Natural killer cell treated with Interleukin-12 subunit alpha and Interleukin-12 subunit beta and Interleukin-15 and Interleukin-18, amount 100 ng/mL, for 72 hours (primary cell): ENCODE measurements at regions not wholly inside any gene's neighbourhood (a gene's known extent, or its start where the extent isn't known, plus 50 kb on each side); places are given as distances from the start of the nearest gene placed in this dataset.

Experiments used
- ATAC-seq, 2 donors: fragments of 150-1000 bp; cut with Tn5 transposase in 1 of 2; sonication (Bioruptor Pico), chemical (Tn5 transposase) in 1 of 2; 2 replicates each; pipeline ENCODE4 v1.10.0; 2021
- DNase-seq: peaks from one replicate; pipeline ENCODE4 v3.0.0; 2022; ENCODE audit warnings: low spot score
- H3K27ac Mint-ChIP-seq, 2 donors: 1 replicate in 1 of 2; 2 replicates in 1 of 2; pipeline ENCODE4 v1.8.0; 2022; ENCODE audit warnings: mixed read lengths in 2 of 2, mild to moderate bottlenecking in 1 of 2, moderate library complexity in 1 of 2
- H3K27me3 Mint-ChIP-seq, 2 donors: 1 replicate in 1 of 2; 2 replicates in 1 of 2; pipeline ENCODE4 v1.8.0; 2022; ENCODE audit warnings: mixed read lengths in 2 of 2
- H3K36me3 Mint-ChIP-seq: one replicate; pipeline ENCODE4 v1.8.0; 2022; ENCODE audit warnings: mixed read lengths
- H3K4me1 Mint-ChIP-seq, 2 donors: 1 replicate in 1 of 2; 2 replicates in 1 of 2; pipeline ENCODE4 v1.8.0; 2022; ENCODE audit warnings: low read depth in 2 of 2, mixed read lengths in 2 of 2, mild to moderate bottlenecking in 1 of 2
- H3K4me3 Mint-ChIP-seq: one replicate; pipeline ENCODE4 v1.8.0; 2022; ENCODE audit warnings: mixed read lengths
- H3K9me3 Mint-ChIP-seq: 2 replicates; pipeline ENCODE4 v1.8.0; 2022; ENCODE audit warnings: mixed read lengths

GRCh38 chr13:81760316-81760715, 1419.4 kb upstream of the SPRY2 start:
- Mint-ChIP-seq H3K9me3 (peaks cover 18% of the 10 kb centered on the region), H3K36me3 (peaks cover 7% of the 10 kb centered on the region), H3K4me1 (no peaks in the 10 kb centered on the region), H3K27ac (no peak overlapping the region), H3K4me3 (no peak overlapping the region), H3K27me3 (no peaks in the 10 kb centered on the region)
- ATAC-seq = no peak
- no peak for DNase-seq

- Mint-ChIP-seq H3K4me3 (no peak overlapping the region), H3K9me3 (peaks cover 19% of the 10 kb centered on the region), H3K27ac (no peak overlapping the region), H3K36me3 (peaks cover 7% of the 10 kb centered on the region), H3K27me3 (no peaks in the 10 kb centered on the region), H3K4me1 (no peaks in the 10 kb centered on the region)
- ATAC-seq (no peak), DNase-seq (no peak)
These were observed 1416.5 kb upstream of the SPRY2 start for GRCh38 chr13:81757348-81757970.

- H3K9me3 Mint-ChIP-seq = peaks cover 14% of the 10 kb centered on the region
- ATAC-seq = no peak
- no peaks in the 10 kb centered on the region for H3K4me1 Mint-ChIP-seq
- H3K36me3 Mint-ChIP-seq = peaks cover 7% of the 10 kb centered on the region
- no peak overlapping the region for H3K4me3 Mint-ChIP-seq
- DNase-seq = no peak
- no peaks in the 10 kb centered on the region for H3K27me3 Mint-ChIP-seq
- no peak overlapping the region for H3K27ac Mint-ChIP-seq
These were observed 1404.5 kb upstream of the SPRY2 start for GRCh38 chr13:81745391-81745790.

GRCh38 chr13:81738364-81738763, 1397.4 kb upstream of the SPRY2 start:
- no peaks in the 10 kb centered on the region for H3K36me3 Mint-ChIP-seq
- H3K4me1 Mint-ChIP-seq = no peaks in the 10 kb centered on the region
- no peak overlapping the region for H3K4me3 Mint-ChIP-seq
- H3K9me3 Mint-ChIP-seq = peaks cover 14% of the 10 kb centered on the region
- no peaks in the 10 kb centered on the region for H3K27me3 Mint-ChIP-seq
- H3K27ac Mint-ChIP-seq = no peak overlapping the region
- DNase-seq (no peak), ATAC-seq (no peak)

- no peak for DNase-seq
- ATAC-seq = no peak
- peaks cover 6% of the 10 kb centered on the region for H3K36me3 Mint-ChIP-seq
- H3K27me3 Mint-ChIP-seq = no peaks in the 10 kb centered on the region
- H3K9me3 Mint-ChIP-seq = peaks cover 22% of the 10 kb centered on the region
- no peak overlapping the region for H3K4me3 Mint-ChIP-seq
- H3K4me1 Mint-ChIP-seq = no peaks in the 10 kb centered on the region
- H3K27ac Mint-ChIP-seq = no peak overlapping the region
These were observed 1385.3 kb upstream of the SPRY2 start for GRCh38 chr13:81726037-81726726.

GRCh38 chr13:81722456-81722855, 1381.5 kb upstream of the SPRY2 start:
- DNase-seq = no peak
- peaks cover 6% of the 10 kb centered on the region for H3K36me3 Mint-ChIP-seq
- ATAC-seq = no peak
- H3K27me3 Mint-ChIP-seq = no peaks in the 10 kb centered on the region
- peaks cover 18% of the 10 kb centered on the region for H3K9me3 Mint-ChIP-seq
- no peak overlapping the region for H3K27ac Mint-ChIP-seq
- no peaks in the 10 kb centered on the region for H3K4me1 Mint-ChIP-seq
- H3K4me3 Mint-ChIP-seq = no peak overlapping the region

GRCh38 chr13:81721400-81721799, 1380.5 kb upstream of the SPRY2 start:
- Mint-ChIP-seq H3K4me3 (no peak overlapping the region), H3K4me1 (no peaks in the 10 kb centered on the region), H3K9me3 (peaks cover 14% of the 10 kb centered on the region), H3K36me3 (no peaks in the 10 kb centered on the region), H3K27ac (no peak overlapping the region), H3K27me3 (no peaks in the 10 kb centered on the region)
- ATAC-seq (no peak), DNase-seq (no peak)

- no peak for ATAC-seq
- H3K4me1 Mint-ChIP-seq = no peaks in the 10 kb centered on the region
These were observed 1373.6 kb upstream of the SPRY2 start for GRCh38 chr13:81714513-81714912.

GRCh38 chr13:81713201-81713600, 1372.3 kb upstream of the SPRY2 start:
- Mint-ChIP-seq H3K4me1 (no peaks in the 10 kb centered on the region), H3K27ac (no peak overlapping the region), H3K4me3 (no peak overlapping the region), H3K36me3 (peaks cover 5% of the 10 kb centered on the region), H3K9me3 (peaks cover 27% of the 10 kb centered on the region), H3K27me3 (no peaks in the 10 kb centered on the region)
- DNase-seq (no peak), ATAC-seq (no peak)

More at GRCh38 chr13:81714513-81714912, 1373.6 kb upstream of the SPRY2 start:
- Mint-ChIP-seq H3K9me3 (peaks cover 22% of the 10 kb centered on the region), H3K4me3 (no peak overlapping the region), H3K27me3 (no peaks in the 10 kb centered on the region), H3K36me3 (peaks cover 5% of the 10 kb centered on the region), H3K27ac (no peak overlapping the region)
- no peak for DNase-seq

- H3K27me3 Mint-ChIP-seq = no peaks in the 10 kb centered on the region
- DNase-seq = no peak
These were observed 1356.9 kb upstream of the SPRY2 start for GRCh38 chr13:81697826-81698225.

GRCh38 chr13:81686877-81687276, 1346.0 kb upstream of the SPRY2 start:
- H3K4me3 Mint-ChIP-seq = no peak overlapping the region
- no peaks in the 10 kb centered on the region for H3K36me3 Mint-ChIP-seq
- no peaks in the 10 kb centered on the region for H3K4me1 Mint-ChIP-seq
- ATAC-seq (no peak), DNase-seq (no peak)
- no peak overlapping the region for H3K27ac Mint-ChIP-seq
- no peaks in the 10 kb centered on the region for H3K27me3 Mint-ChIP-seq
- H3K9me3 Mint-ChIP-seq = peaks cover 11% of the 10 kb centered on the region

More at GRCh38 chr13:81697826-81698225, 1356.9 kb upstream of the SPRY2 start:
- no peak for ATAC-seq
- Mint-ChIP-seq H3K4me1 (no peaks in the 10 kb centered on the region), H3K36me3 (peaks cover 9% of the 10 kb centered on the region), H3K9me3 (peaks cover 15% of the 10 kb centered on the region), H3K27ac (no peak overlapping the region), H3K4me3 (no peak overlapping the region)

GRCh38 chr13:81683521-81683920, 1342.6 kb upstream of the SPRY2 start:
- Mint-ChIP-seq H3K27ac (no peak overlapping the region), H3K27me3 (no peaks in the 10 kb centered on the region), H3K4me3 (no peak overlapping the region), H3K4me1 (no peaks in the 10 kb centered on the region), H3K36me3 (peaks cover 5% of the 10 kb centered on the region), H3K9me3 (peaks cover 11% of the 10 kb centered on the region)
- no peak for ATAC-seq
- DNase-seq = no peak

- Mint-ChIP-seq H3K27ac (no peak overlapping the region), H3K4me1 (no peaks in the 10 kb centered on the region), H3K36me3 (peaks cover 5% of the 10 kb centered on the region), H3K9me3 (peaks cover 14% of the 10 kb centered on the region), H3K4me3 (no peak overlapping the region), H3K27me3 (no peaks in the 10 kb centered on the region)
- no peak for ATAC-seq
- no peak for DNase-seq
These were observed 1341.2 kb upstream of the SPRY2 start for GRCh38 chr13:81682081-81682630.

- no peaks in the 10 kb centered on the region for H3K4me1 Mint-ChIP-seq
- H3K27me3 Mint-ChIP-seq = no peaks in the 10 kb centered on the region
- peaks cover 5% of the 10 kb centered on the region for H3K36me3 Mint-ChIP-seq
- ATAC-seq (no peak), DNase-seq (no peak)
- no peak overlapping the region for H3K4me3 Mint-ChIP-seq
- H3K27ac Mint-ChIP-seq = no peak overlapping the region
- H3K9me3 Mint-ChIP-seq = peaks cover 7% of the 10 kb centered on the region
These were observed 1336.9 kb upstream of the SPRY2 start for GRCh38 chr13:81677857-81678256.
